Stimulated activated CD8-positive, alpha-beta memory T cell treated with anti-CD3 and anti-CD28 coated beads, Interleukin-7, amount 100 ng/mL, for 48 hours (primary cell): ENCODE measurements at regions not wholly inside any gene's neighbourhood (a gene's known extent, or its start where the extent isn't known, plus 50 kb on each side); places are given as distances from the start of the nearest gene placed in this dataset.

Source experiments
- DNase-seq, 2 donors: peaks; one replicate each; pipeline ENCODE4 v3.0.0-alpha.2; 2020; ENCODE audit warnings: low read depth in 1 of 2; ENCODE audit errors: extremely low read depth in 1 of 2

- no peak for DNase-seq
These were observed 50.3 kb upstream of the TRIM9 start for GRCh38 chr14:51145246-51145645.

- no peak for DNase-seq
These were observed 52.3 kb upstream of the TRIM9 start for GRCh38 chr14:51147183-51147582.

- no peak for DNase-seq
These were observed 60.4 kb upstream of the TRIM9 start for GRCh38 chr14:51155326-51155725.

- DNase-seq: no peak
These were observed 62.1 kb upstream of the TRIM9 start for GRCh38 chr14:51157012-51157411.

GRCh38 chr14:51160871-51161270 is 66.0 kb upstream of the TRIM9 start:
- DNase-seq: no peak

- no peak for DNase-seq
These were observed 70.5 kb upstream of the TRIM9 start for GRCh38 chr14:51165415-51165814.

- no peak for DNase-seq
These were observed 72.3 kb upstream of the TMX1 start for GRCh38 chr14:51167587-51168214.

GRCh38 chr14:51168215-51168613 is 71.8 kb upstream of the TMX1 start:
- no peak for DNase-seq

- DNase-seq: no peak
These were observed 66.2 kb upstream of the TMX1 start for GRCh38 chr14:51173863-51174262.

- DNase-seq: no peak
These were observed 63.2 kb upstream of the TMX1 start for GRCh38 chr14:51176839-51177238.

GRCh38 chr14:51180577-51180976 is 59.5 kb upstream of the TMX1 start:
- DNase-seq: no peak

- no peak for DNase-seq
These were observed 57.9 kb upstream of the TMX1 start for GRCh38 chr14:51182131-51182565.

GRCh38 chr14:51185180-51185579 is 54.9 kb upstream of the TMX1 start:
- DNase-seq: peak in 1 of 2 donors; percentile 3

GRCh38 chr14:51185754-51186153 is 54.3 kb upstream of the TMX1 start:
- DNase-seq: no peak

- DNase-seq: no peak
These were observed 51.4 kb upstream of the TMX1 start for GRCh38 chr14:51188566-51189185.

- DNase-seq: no peak
These were observed 50.3 kb upstream of the TMX1 start for GRCh38 chr14:51189600-51190376.
